Spleen (tissue), 11 donors: ENCODE measurements at regions not wholly inside any gene's neighbourhood (a gene's known extent, or its start where the extent isn't known, plus 50 kb on each side); places are given as distances from the start of the nearest gene placed in this dataset.

Source experiments
- DNase-seq: peaks from one replicate; pipeline ENCODE4 v3.0.0-alpha.2; 2020
- H3K27ac ChIP-seq, 8 donors: fragments of 200-600 bp; sonication (generic) in 7 of 8; 1 replicate in 4 of 8; 2 replicates in 4 of 8; pipeline versions ENCODE4 v1.5.0 to v1.8.0; 2016 to 2021; ENCODE audit warnings: inconsistent platforms in 4 of 8, mild to moderate bottlenecking in 4 of 8, moderate library complexity in 1 of 8
- H3K27me3 ChIP-seq, 7 donors: fragments of 200-600 bp; sonication (generic) in 6 of 7; replicated peaks in 1 of 7; 1 replicate in 4 of 7; 2 replicates in 3 of 7; pipeline versions ENCODE4 v1.5.0 to v1.8.0; 2016 to 2021; ENCODE audit warnings: inconsistent platforms in 3 of 7, mild to moderate bottlenecking in 1 of 7
- H3K36me3 ChIP-seq, 6 donors: fragments of 200-600 bp; sonication (generic) in 5 of 6; 1 replicate in 4 of 6; 2 replicates in 2 of 6; pipeline versions ENCODE4 v1.5.0 to v1.8.0; 2016 to 2021; ENCODE audit warnings: inconsistent platforms in 2 of 6
- H3K4me1 ChIP-seq, 6 donors: fragments of 200-600 bp; sonication (generic) in 5 of 6; 1 replicate in 3 of 6; 2 replicates in 3 of 6; pipeline versions ENCODE4 v1.5.0 to v1.8.0; 2016 to 2021; ENCODE audit warnings: inconsistent platforms in 3 of 6
- H3K4me3 ChIP-seq, 8 donors: fragments of 200-600 bp; sonication (generic) in 7 of 8; 1 replicate in 4 of 8; 2 replicates in 4 of 8; pipeline versions ENCODE4 v1.5.0 to v1.8.0; 2016 to 2021; ENCODE audit warnings: inconsistent platforms in 4 of 8, mild to moderate bottlenecking in 4 of 8, moderate library complexity in 2 of 8
- H3K9me3 ChIP-seq, 8 donors: fragments of 200-600 bp; sonication (generic) in 7 of 8; 1 replicate in 4 of 8; 2 replicates in 4 of 8; pipeline versions ENCODE4 v1.5.0 to v1.8.0; 2016 to 2021; ENCODE audit warnings: inconsistent platforms in 4 of 8
- CTCF ChIP-seq, 11 experiments: fragments of 200-600 bp in 7 of 11; fragments of 450-650 bp in 4 of 11; sonication (generic) in 4 of 11; IDR thresholded peaks in 8 of 11; conservative IDR thresholded peaks in 3 of 11; 1 replicate in 7 of 11; 2 replicates in 4 of 11; pipeline versions ENCODE4 v1.4.0 to v1.8.0; 2016 to 2021; ENCODE audit warnings: antibody characterized with exemption in 11 of 11, inconsistent platforms in 4 of 11, mild to moderate bottlenecking in 1 of 11
- POLR2A ChIP-seq, 3 donors: fragments of 450-650 bp; IDR thresholded peaks; one replicate each; pipeline ENCODE4 v1.5.1; 2017; ENCODE audit warnings: antibody characterized with exemption in 3 of 3, mild to moderate bottlenecking in 1 of 3
- POLR2AphosphoS5 ChIP-seq, 3 donors: sonication (generic); formaldehyde crosslinking; IDR thresholded peaks; one replicate each; pipeline ENCODE4 v1.5.1; 2017; ENCODE audit warnings: antibody characterized with exemption in 3 of 3
- WGBS, 5 donors: extraction: QIAGEN DNeasy Blood & Tissue Kit in 3 of 5; methylation state at CpG; one replicate each; pipeline versions ENCODE4 v1.1.5 to v1.1.7; 2013 to 2018; 5-methylcytosine and 5-hydroxymethylcytosine counted together
- intact Hi-C: fragments of 100-400 bp; cut with DNase I; formaldehyde crosslinking; loops from one replicate; pipeline ENCODE4 v1.15.0; 2023; ENCODE audit warnings: low total_unique reads
- donor health status: healthy with polysubstance abuse.
- donor health status: DM: no; HTN: no; CAD: no; lungs with moderate emphysema.
- donor health status: DM: no; HTN: no; CAD: no.
- donor health status: Bipolar disorder and iron deficiency.
- donor health status: healthy.
- donor health status: DM: no; HTN: no; CAD: no.
- donor health status: DM: yes; HTN: yes; CAD: no.

- no peak for DNase-seq
- H3K27me3 ChIP-seq = no peaks in the 10 kb centered on the region
- WGBS, 5 donors = 79 to 98% (median 94%) methylated on average over 1 of the region's 1 CpG
- TF ChIP-seq CTCF (IDR thresholded peaks at IDR 0.05 in 8 of 11, conservative IDR thresholded peaks at IDR 0.05 in 3 of 11) (no peak), POLR2AphosphoS5 (IDR thresholded peaks at IDR 0.05) (no peak), POLR2A (IDR thresholded peaks at IDR 0.05) (no peak)
- no peak overlapping the region for H3K4me3 ChIP-seq
- no peaks in the 10 kb centered on the region for H3K36me3 ChIP-seq
- intact Hi-C loops = no loop called here
- H3K27ac ChIP-seq = no peak overlapping the region
- no peaks in the 10 kb centered on the region for H3K4me1 ChIP-seq
- no peaks in the 10 kb centered on the region for H3K9me3 ChIP-seq
Measured at GRCh38 chr5:18876565-18876964, 1111.4 kb downstream of the CDH18 start.

- no peaks in the 10 kb centered on the region for H3K27me3 ChIP-seq
- H3K9me3 ChIP-seq = no peaks in the 10 kb centered on the region
- intact Hi-C loops = no loop called here
- DNase-seq = no peak
- H3K4me1 ChIP-seq = no peaks in the 10 kb centered on the region
- no peak overlapping the region for H3K4me3 ChIP-seq
- no peaks in the 10 kb centered on the region for H3K36me3 ChIP-seq
- H3K27ac ChIP-seq = no peak overlapping the region
- TF ChIP-seq CTCF (IDR thresholded peaks at IDR 0.05 in 8 of 11, conservative IDR thresholded peaks at IDR 0.05 in 3 of 11) = no peak
- TF ChIP-seq POLR2A (IDR thresholded peaks at IDR 0.05) = no peak
- TF ChIP-seq POLR2AphosphoS5 (IDR thresholded peaks at IDR 0.05) = no peak
- 95 to 100% (median 97%) methylated on average over 1 of the region's 1 CpG for whole genome bisulfite sequencing, 5 donors
Measured at GRCh38 chr5:18881615-18882014, 1106.4 kb downstream of the CDH18 start.

GRCh38 chr5:18882154-18882553 lies 1105.8 kb downstream of the CDH18 start:
- no peaks in the 10 kb centered on the region for H3K36me3 ChIP-seq
- no peak for TF ChIP-seq POLR2A (IDR thresholded peaks at IDR 0.05)
- no peak for TF ChIP-seq CTCF (IDR thresholded peaks at IDR 0.05 in 8 of 11, conservative IDR thresholded peaks at IDR 0.05 in 3 of 11)
- TF ChIP-seq POLR2AphosphoS5 (IDR thresholded peaks at IDR 0.05) = no peak
- DNase-seq = no peak
- H3K4me3 ChIP-seq = no peak overlapping the region
- intact Hi-C loops = no loop called here
- H3K27me3 ChIP-seq = no peaks in the 10 kb centered on the region
- H3K9me3 ChIP-seq = no peaks in the 10 kb centered on the region
- H3K27ac ChIP-seq = no peak overlapping the region
- WGBS, 5 donors = 70 to 76% (median 74%) methylated on average over 3 of the region's 3 CpGs
- no peaks in the 10 kb centered on the region for H3K4me1 ChIP-seq

DNA sequence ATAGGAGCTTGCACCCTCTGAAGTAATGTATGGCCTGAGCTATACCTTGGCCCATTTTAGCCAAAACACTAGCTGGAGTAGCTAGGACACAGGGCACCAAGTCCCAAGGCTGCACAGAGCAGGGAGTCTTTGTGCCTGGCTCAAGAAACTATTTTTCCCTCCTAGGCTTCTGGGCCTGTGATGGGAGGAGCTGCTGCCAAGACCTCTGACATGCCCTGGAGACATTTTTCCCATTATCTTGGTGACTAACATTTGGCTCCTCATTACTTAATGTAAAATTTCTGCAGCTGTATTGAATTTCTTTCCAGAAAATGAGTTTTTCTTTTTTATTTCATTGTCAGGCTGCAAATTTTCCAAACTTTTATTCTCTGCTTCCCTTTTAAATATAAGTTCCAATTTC lies 1099.2 kb downstream of the CDH18 start:
- no peaks in the 10 kb centered on the region for H3K36me3 ChIP-seq
- intact Hi-C loops = no loop called here
- H3K9me3 ChIP-seq = peaks cover 0 to 19% (median 2%) of the 10 kb centered on the region in 8 donors
- H3K27ac ChIP-seq = no peak overlapping the region
- no peak overlapping the region for H3K4me3 ChIP-seq
- no peaks in the 10 kb centered on the region for H3K27me3 ChIP-seq
- no peak for DNase-seq
- H3K4me1 ChIP-seq = no peaks in the 10 kb centered on the region
- no peak for TF ChIP-seq CTCF (IDR thresholded peaks at IDR 0.05 in 8 of 11, conservative IDR thresholded peaks at IDR 0.05 in 3 of 11)
- no peak for TF ChIP-seq POLR2AphosphoS5 (IDR thresholded peaks at IDR 0.05)
- no peak for TF ChIP-seq POLR2A (IDR thresholded peaks at IDR 0.05)
